ENCODE measurements at regions not wholly inside any gene's neighbourhood (a gene's known extent, or its start where the extent isn't known, plus 50 kb on each side); places are given as distances from the start of the nearest gene placed in this dataset.

- ATAC-seq, result no peak
- DNase-seq, result peak; percentile 14
Measured at GRCh38 chr3:30263925-30264313, 342.5 kb upstream of the TGFBR2 start.

GRCh38 chr3:30266524-30266923 lies 339.9 kb upstream of the TGFBR2 start:
- ATAC-seq (no peak), DNase-seq (no peak)

GRCh38 chr3:30268288-30268687 lies 338.1 kb upstream of the TGFBR2 start:
- DNase-seq, result no peak
- ATAC-seq, result no peak

- ATAC-seq (no peak), DNase-seq (no peak)
Measured at GRCh38 chr3:30269751-30270445, 336.5 kb upstream of the TGFBR2 start.

GRCh38 chr3:30271781-30272180 lies 334.6 kb upstream of the TGFBR2 start:
- DNase-seq (no peak), ATAC-seq (no peak)

- DNase-seq (no peak), ATAC-seq (no peak)
Measured at GRCh38 chr3:30273304-30274072, 332.9 kb upstream of the TGFBR2 start.

GRCh38 chr3:30277494-30277893 lies 328.9 kb upstream of the TGFBR2 start:
- DNase-seq (no peak), ATAC-seq (no peak)

GRCh38 chr3:30281526-30281925 lies 324.9 kb upstream of the TGFBR2 start:
- no peak for ATAC-seq
- DNase-seq, result no peak

GRCh38 chr3:30282154-30282696 lies 324.2 kb upstream of the TGFBR2 start:
- no peak for ATAC-seq

GRCh38 chr3:30285188-30286006 lies 321.0 kb upstream of the TGFBR2 start:
- no peak for DNase-seq
- no peak for ATAC-seq

More at GRCh38 chr3:30282154-30282696, 324.2 kb upstream of the TGFBR2 start:
- no peak for DNase-seq

- DNase-seq (peak; percentile 16), ATAC-seq (peak; percentile 46)
Measured at GRCh38 chr3:30286007-30286669, 320.3 kb upstream of the TGFBR2 start.

GRCh38 chr3:30286811-30287210 lies 319.6 kb upstream of the TGFBR2 start:
- ATAC-seq, result no peak
- DNase-seq, result no peak

- no peak for DNase-seq
- no peak for ATAC-seq
Measured at GRCh38 chr3:30288830-30289229, 317.6 kb upstream of the TGFBR2 start.

GRCh38 chr3:30289324-30289723 lies 317.1 kb upstream of the TGFBR2 start:
- ATAC-seq (no peak), DNase-seq (no peak)

GRCh38 chr3:30289766-30290165 lies 316.6 kb upstream of the TGFBR2 start:
- no peak for ATAC-seq
- DNase-seq, result no peak

GRCh38 chr3:30290479-30290878 lies 315.9 kb upstream of the TGFBR2 start:
- DNase-seq, result no peak

GRCh38 chr3:30292192-30292893 lies 314.1 kb upstream of the TGFBR2 start:
- DNase-seq (no peak), ATAC-seq (no peak)

More at GRCh38 chr3:30290479-30290878, 315.9 kb upstream of the TGFBR2 start:
- no peak for ATAC-seq

GRCh38 chr3:30293621-30294240 lies 312.7 kb upstream of the TGFBR2 start:
- ATAC-seq (no peak), DNase-seq (no peak)

GRCh38 chr3:30294241-30294667 lies 312.1 kb upstream of the TGFBR2 start:
- no peak for DNase-seq
- ATAC-seq, result no peak

- DNase-seq (no peak), ATAC-seq (no peak)
Measured at GRCh38 chr3:30297112-30297511, 309.3 kb upstream of the TGFBR2 start.
